ENCODE measurements at regions not wholly inside any gene's neighbourhood (a gene's known extent, or its start where the extent isn't known, plus 50 kb on each side); places are given as distances from the start of the nearest gene placed in this dataset.
"Not testable (repeated sequence)": the region's sequence is repeated elsewhere in the genome, so short reads cannot be mapped to it uniquely, and the experiment has no call there.

DNA sequence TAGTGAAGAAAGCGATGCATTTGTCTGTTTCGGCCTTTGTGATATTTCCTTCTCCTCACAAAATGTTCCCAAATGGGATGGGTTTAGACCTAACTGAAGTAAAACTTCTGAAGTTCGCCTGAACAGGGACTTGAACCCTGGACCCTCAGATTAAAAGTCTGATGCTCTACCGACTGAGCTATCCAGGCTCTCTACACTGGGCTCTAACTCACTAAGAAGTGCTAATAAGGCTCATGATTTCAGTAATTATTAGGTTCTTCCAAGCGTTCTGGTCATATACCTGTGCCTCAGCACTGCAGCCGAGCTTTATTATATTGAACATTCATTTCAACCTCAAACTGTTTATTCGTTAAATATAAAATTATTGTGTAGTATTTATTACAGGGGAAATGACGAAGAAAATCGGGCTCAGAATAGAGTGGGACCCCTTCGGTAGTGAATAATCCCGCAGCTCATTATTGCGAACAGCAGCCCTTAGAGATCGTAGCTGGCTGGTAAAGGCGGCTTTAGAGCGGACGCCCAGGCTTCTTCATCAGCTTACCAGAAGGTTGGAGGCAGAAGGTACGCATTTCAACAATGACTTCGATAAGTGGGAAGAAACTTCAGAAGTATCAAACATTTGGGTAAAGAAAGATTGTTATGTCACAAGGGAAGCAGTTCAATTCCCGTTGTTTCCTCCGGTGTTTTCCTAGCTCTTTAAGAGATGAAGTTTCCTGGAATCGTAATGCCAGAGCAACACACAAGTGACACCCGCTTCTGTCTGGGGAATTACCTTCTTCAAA, 119.0 kb upstream of the ZNF184 start:
- Histone ChIP-seq H3K9ac (ENCODE audit: low read depth in 1 of 2, low read length in 2 of 2) (no peak overlapping the region), H3K27me3 (ENCODE audit: control insufficient read depth in 4 of 4, insufficient read depth in 4 of 4, low read length in 3 of 4) (peaks cover 3 to 19% (median 11%) of the 10 kb centered on the region in 4 donors), H3K36me3 (ENCODE audit: control insufficient read depth in 4 of 4, insufficient read depth in 3 of 4, low read depth in 1 of 4, low read length in 3 of 4) (no peaks in the 10 kb centered on the region), H3K27ac (ENCODE audit: low read depth in 1 of 2, low read length in 2 of 2) (no peak overlapping the region), H3K4me1 (ENCODE audit: control insufficient read depth in 4 of 4, insufficient read depth in 4 of 4, low read length in 3 of 4) (no peaks in the 10 kb centered on the region), H3K4me3 (ENCODE audit: low read depth in 1 of 3, low read length in 3 of 3) (no peak overlapping the region), H3K9me3 (ENCODE audit: control insufficient read depth in 4 of 4, low read length in 3 of 4) (peaks cover 0 to 5% (median 0%) of the 10 kb centered on the region in 4 donors)
- no peak for DNase-seq (ENCODE audit: low spot score)
- 7% methylated on average over 22 of the region's 22 CpGs for WGBS
- TF ChIP-seq, protein P1, sequence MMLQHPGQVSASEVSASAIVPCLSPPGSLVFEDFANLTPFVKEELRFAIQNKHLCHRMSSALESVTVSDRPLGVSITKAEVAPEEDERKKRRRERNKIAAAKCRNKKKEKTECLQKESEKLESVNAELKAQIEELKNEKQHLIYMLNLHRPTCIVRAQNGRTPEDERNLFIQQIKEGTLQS (IDR thresholded peaks at IDR 0.05), result no peak
- TF ChIP-seq TAF1 (conservative IDR thresholded peaks at IDR 0.05), result no peak
- TF ChIP-seq, protein P2, sequence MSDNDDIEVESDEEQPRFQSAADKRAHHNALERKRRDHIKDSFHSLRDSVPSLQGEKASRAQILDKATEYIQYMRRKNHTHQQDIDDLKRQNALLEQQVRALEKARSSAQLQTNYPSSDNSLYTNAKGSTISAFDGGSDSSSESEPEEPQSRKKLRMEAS (IDR thresholded peaks at IDR 0.05), result no peak
- TF ChIP-seq EGR1 (IDR thresholded peaks at IDR 0.05; ENCODE audit: low read depth in 2 of 2), result no peak
- no peak for TF ChIP-seq GABPA (IDR thresholded peaks at IDR 0.05 in 1 of 2, conservative IDR thresholded peaks at IDR 0.05 in 1 of 2)
- TF ChIP-seq, protein P3, sequence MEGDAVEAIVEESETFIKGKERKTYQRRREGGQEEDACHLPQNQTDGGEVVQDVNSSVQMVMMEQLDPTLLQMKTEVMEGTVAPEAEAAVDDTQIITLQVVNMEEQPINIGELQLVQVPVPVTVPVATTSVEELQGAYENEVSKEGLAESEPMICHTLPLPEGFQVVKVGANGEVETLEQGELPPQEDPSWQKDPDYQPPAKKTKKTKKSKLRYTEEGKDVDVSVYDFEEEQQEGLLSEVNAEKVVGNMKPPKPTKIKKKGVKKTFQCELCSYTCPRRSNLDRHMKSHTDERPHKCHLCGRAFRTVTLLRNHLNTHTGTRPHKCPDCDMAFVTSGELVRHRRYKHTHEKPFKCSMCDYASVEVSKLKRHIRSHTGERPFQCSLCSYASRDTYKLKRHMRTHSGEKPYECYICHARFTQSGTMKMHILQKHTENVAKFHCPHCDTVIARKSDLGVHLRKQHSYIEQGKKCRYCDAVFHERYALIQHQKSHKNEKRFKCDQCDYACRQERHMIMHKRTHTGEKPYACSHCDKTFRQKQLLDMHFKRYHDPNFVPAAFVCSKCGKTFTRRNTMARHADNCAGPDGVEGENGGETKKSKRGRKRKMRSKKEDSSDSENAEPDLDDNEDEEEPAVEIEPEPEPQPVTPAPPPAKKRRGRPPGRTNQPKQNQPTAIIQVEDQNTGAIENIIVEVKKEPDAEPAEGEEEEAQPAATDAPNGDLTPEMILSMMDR (IDR thresholded peaks at IDR 0.05; ENCODE audit: low read depth, low read length, missing input control), result no peak
- no peak for TF ChIP-seq HNF4A (conservative IDR thresholded peaks at IDR 0.05)
- TF ChIP-seq FOXA2 (IDR thresholded peaks at IDR 0.05), result no peak
- TF ChIP-seq HNF4G (IDR thresholded peaks at IDR 0.05), result no peak
- TF ChIP-seq NR2F2 (IDR thresholded peaks at IDR 0.05), result no peak
- no peak for TF ChIP-seq SP1 (IDR thresholded peaks at IDR 0.05)
- TF ChIP-seq FOXA1 (IDR thresholded peaks at IDR 0.05), result no peak
- no peak for TF ChIP-seq RXRA (IDR thresholded peaks at IDR 0.05)

DNA sequence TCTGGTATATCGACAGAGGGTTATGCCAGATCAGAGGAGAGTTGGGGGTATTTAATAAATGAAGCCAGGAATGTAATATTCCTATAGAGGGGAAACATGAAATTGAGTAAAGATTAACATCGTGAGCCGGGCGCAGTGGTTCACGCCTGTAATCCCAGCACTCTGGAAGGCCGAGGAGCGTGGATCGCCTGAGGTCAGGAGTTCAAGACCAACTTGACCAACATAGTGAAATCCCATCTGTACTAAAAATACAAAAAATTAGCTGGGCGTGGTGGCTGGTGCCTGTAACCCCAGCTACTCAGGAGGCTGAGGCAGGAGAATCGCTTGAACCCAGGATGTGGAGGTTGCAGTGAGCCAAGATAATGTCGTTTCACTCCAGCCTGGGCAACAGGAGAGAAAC, 112.4 kb upstream of the ZNF184 start:
- DNase-seq (ENCODE audit: low spot score); H3K9me3 ChIP-seq (ENCODE audit: control insufficient read depth in 4 of 4, low read length in 3 of 4); H3K4me1 ChIP-seq (ENCODE audit: control insufficient read depth in 4 of 4, insufficient read depth in 4 of 4, low read length in 3 of 4); H3K9ac ChIP-seq (ENCODE audit: low read depth in 1 of 2, low read length in 2 of 2); H3K4me3 ChIP-seq (ENCODE audit: low read depth in 1 of 3, low read length in 3 of 3); H3K36me3 ChIP-seq (ENCODE audit: control insufficient read depth in 4 of 4, insufficient read depth in 3 of 4, low read depth in 1 of 4, low read length in 3 of 4); H3K27ac ChIP-seq (ENCODE audit: low read depth in 1 of 2, low read length in 2 of 2): not testable (repeated sequence)
- 80% methylated on average over 11 of the region's 11 CpGs for WGBS
- H3K27me3 ChIP-seq (ENCODE audit: control insufficient read depth in 4 of 4, insufficient read depth in 4 of 4, low read length in 3 of 4), result peaks cover 2 to 13% (median 4%) of the 10 kb centered on the region in 4 donors

DNA sequence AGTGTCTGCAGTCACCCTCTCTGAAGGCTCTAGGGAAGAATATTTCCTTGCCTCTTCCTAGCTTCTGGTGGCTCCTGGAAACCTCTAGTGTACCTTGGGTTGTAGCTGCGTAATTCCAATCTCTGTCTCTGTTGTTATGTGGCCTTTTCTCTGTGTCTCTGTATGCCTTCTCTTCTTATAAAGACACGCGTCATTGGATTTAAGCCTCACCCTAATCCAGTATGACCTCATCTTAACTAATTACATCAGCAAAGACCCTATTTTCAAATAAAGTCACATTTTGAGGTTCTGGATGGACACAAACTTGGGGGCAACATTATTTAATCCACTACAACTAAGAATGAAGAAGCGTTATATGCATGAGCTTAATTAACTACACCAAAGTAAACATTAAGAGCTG, 111.4 kb upstream of the ZNF184 start:
- TF ChIP-seq, protein P4, sequence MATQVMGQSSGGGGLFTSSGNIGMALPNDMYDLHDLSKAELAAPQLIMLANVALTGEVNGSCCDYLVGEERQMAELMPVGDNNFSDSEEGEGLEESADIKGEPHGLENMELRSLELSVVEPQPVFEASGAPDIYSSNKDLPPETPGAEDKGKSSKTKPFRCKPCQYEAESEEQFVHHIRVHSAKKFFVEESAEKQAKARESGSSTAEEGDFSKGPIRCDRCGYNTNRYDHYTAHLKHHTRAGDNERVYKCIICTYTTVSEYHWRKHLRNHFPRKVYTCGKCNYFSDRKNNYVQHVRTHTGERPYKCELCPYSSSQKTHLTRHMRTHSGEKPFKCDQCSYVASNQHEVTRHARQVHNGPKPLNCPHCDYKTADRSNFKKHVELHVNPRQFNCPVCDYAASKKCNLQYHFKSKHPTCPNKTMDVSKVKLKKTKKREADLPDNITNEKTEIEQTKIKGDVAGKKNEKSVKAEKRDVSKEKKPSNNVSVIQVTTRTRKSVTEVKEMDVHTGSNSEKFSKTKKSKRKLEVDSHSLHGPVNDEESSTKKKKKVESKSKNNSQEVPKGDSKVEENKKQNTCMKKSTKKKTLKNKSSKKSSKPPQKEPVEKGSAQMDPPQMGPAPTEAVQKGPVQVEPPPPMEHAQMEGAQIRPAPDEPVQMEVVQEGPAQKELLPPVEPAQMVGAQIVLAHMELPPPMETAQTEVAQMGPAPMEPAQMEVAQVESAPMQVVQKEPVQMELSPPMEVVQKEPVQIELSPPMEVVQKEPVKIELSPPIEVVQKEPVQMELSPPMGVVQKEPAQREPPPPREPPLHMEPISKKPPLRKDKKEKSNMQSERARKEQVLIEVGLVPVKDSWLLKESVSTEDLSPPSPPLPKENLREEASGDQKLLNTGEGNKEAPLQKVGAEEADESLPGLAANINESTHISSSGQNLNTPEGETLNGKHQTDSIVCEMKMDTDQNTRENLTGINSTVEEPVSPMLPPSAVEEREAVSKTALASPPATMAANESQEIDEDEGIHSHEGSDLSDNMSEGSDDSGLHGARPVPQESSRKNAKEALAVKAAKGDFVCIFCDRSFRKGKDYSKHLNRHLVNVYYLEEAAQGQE (IDR thresholded peaks at IDR 0.05), result no peak
- TF ChIP-seq FOXA2 (IDR thresholded peaks at IDR 0.05), result no peak
- no peak for TF ChIP-seq NR2F2 (IDR thresholded peaks at IDR 0.05)
- no peak for TF ChIP-seq HNF4A (conservative IDR thresholded peaks at IDR 0.05)
- TF ChIP-seq JUND (IDR thresholded peaks at IDR 0.05), result no peak
- no peak for TF ChIP-seq FOXA1 (IDR thresholded peaks at IDR 0.05)
- TF ChIP-seq, protein P3 (IDR thresholded peaks at IDR 0.05; ENCODE audit: low read depth, low read length, missing input control), result no peak
- no peak for TF ChIP-seq RAD21 (IDR thresholded peaks at IDR 0.05)
- Histone ChIP-seq H3K27me3 (ENCODE audit: control insufficient read depth in 4 of 4, insufficient read depth in 4 of 4, low read length in 3 of 4) (peaks cover 2 to 13% (median 5%) of the 10 kb centered on the region in 4 donors), H3K9ac (ENCODE audit: low read depth in 1 of 2, low read length in 2 of 2) (no peak overlapping the region), H3K36me3 (ENCODE audit: control insufficient read depth in 4 of 4, insufficient read depth in 3 of 4, low read depth in 1 of 4, low read length in 3 of 4) (no peaks in the 10 kb centered on the region), H3K4me3 (ENCODE audit: low read depth in 1 of 3, low read length in 3 of 3) (no peak overlapping the region), H3K9me3 (ENCODE audit: control insufficient read depth in 4 of 4, low read length in 3 of 4) (peaks cover 0 to 3% (median 1%) of the 10 kb centered on the region in 4 donors), H3K27ac (ENCODE audit: low read depth in 1 of 2, low read length in 2 of 2) (no peak overlapping the region), H3K4me1 (ENCODE audit: control insufficient read depth in 4 of 4, insufficient read depth in 4 of 4, low read length in 3 of 4) (no peaks in the 10 kb centered on the region)
- DNase-seq (ENCODE audit: low spot score), result no peak
- 81% methylated on average over 4 of the region's 4 CpGs for WGBS
